Tibial nerve (tissue), 4 donors: ENCODE measurements at regions not wholly inside any gene's neighbourhood (a gene's known extent, or its start where the extent isn't known, plus 50 kb on each side); places are given as distances from the start of the nearest gene placed in this dataset.

ENCODE experiments used
- DNase-seq, 2 donors: peaks; one replicate each; pipeline ENCODE4 v3.0.0-alpha.2; 2019; ENCODE audit warnings: low spot score in 2 of 2
- H3K27ac ChIP-seq, 4 donors: fragments of 200-600 bp; sonication (generic) in 3 of 4; one replicate each; pipeline ENCODE4 v1.5.1; 2017 to 2019; ENCODE audit warnings: mild to moderate bottlenecking in 1 of 4
- H3K27me3 ChIP-seq, 2 donors: fragments of 200-600 bp; sonication (generic) in 1 of 2; one replicate each; pipeline versions ENCODE4 v1.5.1 to v1.6.0; 2017 to 2019
- H3K36me3 ChIP-seq, 3 donors: fragments of 200-600 bp; sonication (generic); one replicate each; pipeline ENCODE4 v1.5.1; 2018 to 2019
- H3K4me1 ChIP-seq, 4 donors: fragments of 200-600 bp; sonication (generic) in 3 of 4; one replicate each; pipeline ENCODE4 v1.5.1; 2017 to 2019
- H3K4me3 ChIP-seq, 4 donors: fragments of 200-600 bp; sonication (generic) in 3 of 4; one replicate each; pipeline ENCODE4 v1.5.1; 2017 to 2019; ENCODE audit warnings: mild to moderate bottlenecking in 1 of 4, moderate library complexity in 1 of 4
- H3K9me3 ChIP-seq, 4 donors: fragments of 200-600 bp; sonication (generic) in 3 of 4; one replicate each; pipeline ENCODE4 v1.5.1; 2017 to 2019
- EP300 ChIP-seq, 2 donors: sonication (generic); formaldehyde crosslinking; IDR thresholded peaks; one replicate each; pipeline ENCODE4 v1.6.1; 2017; ENCODE audit warnings: antibody characterized with exemption in 2 of 2, mild to moderate bottlenecking in 1 of 2
- POLR2A ChIP-seq, 2 donors: fragments of 450-650 bp; IDR thresholded peaks; one replicate each; pipeline ENCODE4 v1.6.1; 2017; ENCODE audit warnings: antibody characterized with exemption in 2 of 2, mild to moderate bottlenecking in 2 of 2, moderate library complexity in 2 of 2
- WGBS, 2 donors: methylation state at CpG; one replicate each; pipeline ENCODE4 v1.1.5; 2018; 5-methylcytosine and 5-hydroxymethylcytosine counted together
- TF ChIP-seq, protein P1 (sequence below), 5 experiments: fragments of 200-600 bp in 3 of 5; fragments of 450-650 bp in 2 of 5; sonication (generic) in 3 of 5; IDR thresholded peaks; one replicate each; pipeline ENCODE4 v1.5.1; 2016 to 2019; ENCODE audit warnings: antibody characterized with exemption in 5 of 5, mild to moderate bottlenecking in 3 of 5, moderate library complexity in 2 of 5

DNA sequence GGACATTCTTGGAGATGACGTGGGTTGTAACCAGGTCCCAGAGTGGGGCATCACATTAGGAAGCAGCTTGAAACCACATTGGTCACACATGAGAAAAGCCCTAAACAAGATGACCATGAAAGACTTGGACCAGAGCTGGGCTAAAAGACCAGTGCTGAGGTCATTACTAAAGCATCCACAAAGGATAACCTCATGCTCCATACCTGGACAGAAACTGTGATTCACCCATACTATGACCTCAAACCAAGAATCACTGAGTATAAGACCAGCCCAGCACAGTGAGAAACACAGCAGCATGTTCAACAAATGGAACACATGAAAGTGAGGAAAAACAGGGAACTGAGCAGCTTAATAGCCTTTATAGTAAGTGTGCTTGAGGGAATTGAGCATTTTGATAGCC lies 635.5 kb upstream of the NETO1 start:
- Histone ChIP-seq H3K4me1 (no peaks in the 10 kb centered on the region), H3K4me3 (no peak overlapping the region), H3K27ac (no peak overlapping the region), H3K36me3 (no peaks in the 10 kb centered on the region), H3K9me3 (no peaks in the 10 kb centered on the region), H3K27me3 (no peaks in the 10 kb centered on the region)
- WGBS, 2 donors, result 0% methylated on average over 1 of the region's 1 CpG
- TF ChIP-seq EP300 (IDR thresholded peaks at IDR 0.05) (no peak), POLR2A (IDR thresholded peaks at IDR 0.05) (no peak)
- TF ChIP-seq, protein P1, sequence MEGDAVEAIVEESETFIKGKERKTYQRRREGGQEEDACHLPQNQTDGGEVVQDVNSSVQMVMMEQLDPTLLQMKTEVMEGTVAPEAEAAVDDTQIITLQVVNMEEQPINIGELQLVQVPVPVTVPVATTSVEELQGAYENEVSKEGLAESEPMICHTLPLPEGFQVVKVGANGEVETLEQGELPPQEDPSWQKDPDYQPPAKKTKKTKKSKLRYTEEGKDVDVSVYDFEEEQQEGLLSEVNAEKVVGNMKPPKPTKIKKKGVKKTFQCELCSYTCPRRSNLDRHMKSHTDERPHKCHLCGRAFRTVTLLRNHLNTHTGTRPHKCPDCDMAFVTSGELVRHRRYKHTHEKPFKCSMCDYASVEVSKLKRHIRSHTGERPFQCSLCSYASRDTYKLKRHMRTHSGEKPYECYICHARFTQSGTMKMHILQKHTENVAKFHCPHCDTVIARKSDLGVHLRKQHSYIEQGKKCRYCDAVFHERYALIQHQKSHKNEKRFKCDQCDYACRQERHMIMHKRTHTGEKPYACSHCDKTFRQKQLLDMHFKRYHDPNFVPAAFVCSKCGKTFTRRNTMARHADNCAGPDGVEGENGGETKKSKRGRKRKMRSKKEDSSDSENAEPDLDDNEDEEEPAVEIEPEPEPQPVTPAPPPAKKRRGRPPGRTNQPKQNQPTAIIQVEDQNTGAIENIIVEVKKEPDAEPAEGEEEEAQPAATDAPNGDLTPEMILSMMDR (IDR thresholded peaks at IDR 0.05), result no peak
- DNase-seq, result no peak

DNA sequence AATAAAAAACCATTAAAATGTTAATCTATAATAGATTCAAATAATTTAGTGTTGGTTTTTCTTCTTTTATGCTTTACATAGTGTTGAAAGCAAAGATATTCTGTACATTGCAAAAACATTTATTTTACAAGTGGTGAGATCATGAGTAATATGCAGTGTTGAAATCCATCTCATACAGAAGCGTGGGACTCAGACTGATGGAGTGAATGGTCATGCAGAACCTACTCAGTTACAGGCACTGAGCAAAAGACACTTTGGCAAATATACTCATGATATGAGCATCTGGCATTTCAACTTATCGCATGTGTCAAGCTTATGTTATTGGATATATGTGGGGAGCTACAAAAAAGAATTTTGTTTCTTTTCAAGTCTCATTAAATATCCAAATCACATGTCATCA lies 620.2 kb upstream of the NETO1 start:
- Histone ChIP-seq H3K36me3 (no peaks in the 10 kb centered on the region), H3K27ac (no peak overlapping the region), H3K4me1 (no peaks in the 10 kb centered on the region), H3K9me3 (no peaks in the 10 kb centered on the region), H3K4me3 (no peak overlapping the region), H3K27me3 (no peaks in the 10 kb centered on the region)
- WGBS, 2 donors, result 92 to 96% methylated on average over 2 of the region's 2 CpGs
- TF ChIP-seq, protein P1 (IDR thresholded peaks at IDR 0.05), result no peak
- TF ChIP-seq EP300 (IDR thresholded peaks at IDR 0.05) (no peak), POLR2A (IDR thresholded peaks at IDR 0.05) (no peak)
- DNase-seq, result no peak

DNA sequence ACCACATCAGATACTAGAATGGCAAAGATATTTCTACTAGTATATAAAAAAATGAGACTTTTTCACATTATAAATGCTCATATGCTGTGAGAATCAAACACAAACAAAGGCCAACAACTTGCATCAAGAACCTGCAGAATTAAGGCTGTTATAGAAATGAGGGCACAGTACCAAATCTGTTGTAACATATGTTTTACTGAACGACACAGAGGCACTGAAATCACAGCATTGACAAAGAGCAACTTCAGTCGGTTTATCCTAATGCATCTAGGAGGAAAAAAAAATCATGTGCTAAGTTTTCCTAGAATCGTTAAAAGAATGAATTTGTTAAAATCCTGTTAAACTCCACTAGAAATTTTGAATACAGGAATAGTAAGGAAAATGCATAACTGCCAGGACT lies 617.4 kb upstream of the NETO1 start:
- WGBS, 2 donors, result 37 to 38% methylated on average over 3 of the region's 3 CpGs
- TF ChIP-seq POLR2A (IDR thresholded peaks at IDR 0.05), result no peak
- TF ChIP-seq, protein P1 (IDR thresholded peaks at IDR 0.05), result no peak
- TF ChIP-seq EP300 (IDR thresholded peaks at IDR 0.05), result no peak
- Histone ChIP-seq H3K4me1 (no peaks in the 10 kb centered on the region), H3K27ac (no peak overlapping the region), H3K4me3 (no peak overlapping the region), H3K27me3 (no peaks in the 10 kb centered on the region), H3K9me3 (no peaks in the 10 kb centered on the region), H3K36me3 (no peaks in the 10 kb centered on the region)
- no peak for DNase-seq

DNA sequence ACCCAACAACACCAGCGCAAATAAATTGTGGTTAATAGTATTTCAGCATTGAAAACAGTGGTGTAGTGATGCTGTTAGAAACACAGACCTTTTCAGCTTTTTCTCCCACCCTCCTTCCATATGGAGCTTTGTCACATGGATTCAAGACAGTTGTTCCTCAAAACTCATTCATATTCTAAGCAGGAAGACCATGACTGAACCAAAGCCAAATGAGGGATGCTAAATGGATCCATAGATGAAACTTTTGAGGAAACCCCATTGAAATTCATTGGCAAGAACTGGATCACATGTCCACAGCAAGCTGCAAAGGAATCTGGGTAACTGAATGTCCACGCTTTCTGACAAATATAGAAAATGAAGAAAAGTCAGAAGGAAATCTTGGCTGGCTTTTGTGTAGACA lies 615.1 kb upstream of the NETO1 start:
- Histone ChIP-seq H3K27ac (no peak overlapping the region), H3K36me3 (no peaks in the 10 kb centered on the region)

DNA sequence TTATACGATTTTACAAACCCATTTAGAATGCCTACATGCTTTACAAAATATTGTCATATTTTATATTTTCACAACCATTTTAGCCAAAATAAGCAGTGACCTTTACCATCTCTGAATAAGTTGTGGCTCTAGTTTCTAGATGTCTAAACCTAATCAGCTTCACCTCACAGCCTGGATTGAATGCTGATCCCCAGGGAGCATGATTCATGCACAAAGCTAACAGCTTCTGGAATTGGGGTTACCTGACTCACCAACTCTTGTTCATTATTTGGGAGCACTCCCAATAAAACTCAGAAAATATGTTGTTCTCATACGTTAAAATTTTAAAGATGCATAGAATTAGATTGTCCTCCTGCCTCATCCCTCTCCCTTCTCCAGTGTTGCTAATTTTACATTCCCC lies 611.7 kb upstream of the NETO1 start:
- Histone ChIP-seq H3K36me3 (no peaks in the 10 kb centered on the region), H3K9me3 (no peaks in the 10 kb centered on the region), H3K27me3 (no peaks in the 10 kb centered on the region), H3K27ac (no peak overlapping the region), H3K4me1 (no peaks in the 10 kb centered on the region), H3K4me3 (no peak overlapping the region)
- no peak for DNase-seq
- WGBS, 2 donors, result 65 to 68% methylated on average over 2 of the region's 2 CpGs
- TF ChIP-seq POLR2A (IDR thresholded peaks at IDR 0.05) (no peak), EP300 (IDR thresholded peaks at IDR 0.05) (no peak)
- TF ChIP-seq, protein P1 (IDR thresholded peaks at IDR 0.05), result no peak

More for the DNA sequence above, 615.1 kb upstream of the NETO1 start:
- Histone ChIP-seq H3K4me3 (no peak overlapping the region), H3K4me1 (no peaks in the 10 kb centered on the region), H3K27me3 (no peaks in the 10 kb centered on the region), H3K9me3 (no peaks in the 10 kb centered on the region)
- no peak for TF ChIP-seq POLR2A (IDR thresholded peaks at IDR 0.05)
- DNase-seq, result no peak
- 86 to 93% methylated on average over 2 of the region's 2 CpGs for WGBS, 2 donors

DNA sequence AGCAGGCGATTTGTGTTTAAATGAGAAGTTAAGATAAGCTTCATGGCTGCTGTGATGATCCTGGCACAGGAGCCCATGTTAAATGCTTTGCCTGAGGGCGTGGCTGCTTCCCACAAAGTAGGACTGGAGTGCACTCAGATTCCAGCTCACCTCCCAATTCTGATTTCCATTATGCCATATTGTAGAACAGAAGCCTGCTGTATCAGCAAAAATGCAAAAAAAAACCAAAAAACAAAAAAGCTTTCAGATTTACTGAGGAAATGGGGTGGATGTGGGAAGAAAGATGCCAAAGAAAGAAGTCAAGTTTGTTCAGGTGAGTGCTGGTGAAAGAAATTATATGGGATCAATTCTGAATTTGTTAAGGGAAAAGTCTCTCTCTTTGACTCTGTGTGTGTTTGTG lies 610.4 kb upstream of the NETO1 start:
- DNase-seq, result no peak
- WGBS, 2 donors, result 84 to 90% methylated on average over 2 of the region's 2 CpGs
- Histone ChIP-seq H3K9me3 (no peaks in the 10 kb centered on the region), H3K4me1 (no peaks in the 10 kb centered on the region), H3K36me3 (no peaks in the 10 kb centered on the region), H3K4me3 (no peak overlapping the region), H3K27me3 (no peaks in the 10 kb centered on the region), H3K27ac (no peak overlapping the region)
- TF ChIP-seq POLR2A (IDR thresholded peaks at IDR 0.05), result no peak
- TF ChIP-seq, protein P1 (IDR thresholded peaks at IDR 0.05), result no peak
- no peak for TF ChIP-seq EP300 (IDR thresholded peaks at IDR 0.05)
